GM21717 (cell line): ENCODE measurements at regions not wholly inside any gene's neighbourhood (a gene's known extent, or its start where the extent isn't known, plus 50 kb on each side); places are given as distances from the start of the nearest gene placed in this dataset.
"Not testable (repeated sequence)": the region's sequence is repeated elsewhere in the genome, so short reads cannot be mapped to it uniquely, and the experiment has no call there.

Experiments used
- ATAC-seq: cut with Tn5 transposase; IDR thresholded peaks from one replicate; pipeline ENCODE4 v1.9.1; 2021; ENCODE audit warnings: mild to moderate bottlenecking, moderate library complexity; ENCODE audit not compliant: unreplicated experiment

GRCh38 chr6:113662093-113662665, 195.0 kb upstream of the MARCKS start:
- no peak for ATAC-seq

- peak; percentile 79 for ATAC-seq
Measured at GRCh38 chr6:113662688-113663333, 194.3 kb upstream of the MARCKS start.

- ATAC-seq, result no peak
Measured at GRCh38 chr6:113664909-113665308, 192.2 kb upstream of the MARCKS start.

GRCh38 chr6:113668641-113669408, 188.3 kb upstream of the MARCKS start:
- peak; percentile 58 for ATAC-seq

- ATAC-seq, result no peak
Measured at GRCh38 chr6:113669606-113670005, 187.5 kb upstream of the MARCKS start.

GRCh38 chr6:113671421-113671820, 185.7 kb upstream of the MARCKS start:
- ATAC-seq, result no peak

GRCh38 chr6:113672491-113673149, 184.5 kb upstream of the MARCKS start:
- no peak for ATAC-seq

- no peak for ATAC-seq
Measured at GRCh38 chr6:113674075-113674474, 183.1 kb upstream of the MARCKS start.

- ATAC-seq, result no peak
Measured at GRCh38 chr6:113676057-113676456, 181.1 kb upstream of the MARCKS start.

GRCh38 chr6:113676968-113677367, 180.2 kb upstream of the MARCKS start:
- no peak for ATAC-seq

- no peak for ATAC-seq
Measured at GRCh38 chr6:113679051-113679450, 178.1 kb upstream of the MARCKS start.

- ATAC-seq, result no peak
Measured at GRCh38 chr6:113680301-113680700, 176.8 kb upstream of the MARCKS start.

- ATAC-seq, result no peak
Measured at GRCh38 chr6:113683968-113684367, 173.2 kb upstream of the MARCKS start.

- ATAC-seq, result no peak
Measured at GRCh38 chr6:113684382-113684901, 172.7 kb upstream of the MARCKS start.

- no peak for ATAC-seq
Measured at GRCh38 chr6:113686049-113686448, 171.1 kb upstream of the MARCKS start.

- ATAC-seq, result not testable (repeated sequence)
Measured at GRCh38 chr6:113689620-113690019, 167.5 kb upstream of the MARCKS start.

- peak; percentile 85 for ATAC-seq
Measured at GRCh38 chr6:113690281-113691259, 166.6 kb upstream of the MARCKS start.

GRCh38 chr6:113691260-113691656, 165.9 kb upstream of the MARCKS start:
- no peak for ATAC-seq

GRCh38 chr6:113693851-113694250, 163.3 kb upstream of the MARCKS start:
- no peak for ATAC-seq
